Gastrocnemius medialis (tissue), 4 donors: ENCODE measurements at regions not wholly inside any gene's neighbourhood (a gene's known extent, or its start where the extent isn't known, plus 50 kb on each side); places are given as distances from the start of the nearest gene placed in this dataset.

Experiments
- POLR2A ChIP-seq, 2 donors: fragments of 450-650 bp; IDR thresholded peaks; one replicate each; pipeline ENCODE4 v1.6.1; 2017; ENCODE audit warnings: antibody characterized with exemption in 2 of 2, mild to moderate bottlenecking in 2 of 2, moderate library complexity in 2 of 2
- TF ChIP-seq, protein P1 (sequence below), 5 experiments: fragments of 450-650 bp in 3 of 5; fragments of 200-600 bp in 2 of 5; sonication (generic) in 2 of 5; IDR thresholded peaks in 4 of 5; conservative IDR thresholded peaks in 1 of 5; 1 replicate in 4 of 5; 2 replicates in 1 of 5; pipeline ENCODE4 v1.5.1; 2016 to 2019; ENCODE audit warnings: antibody characterized with exemption in 5 of 5, mild to moderate bottlenecking in 3 of 5, moderate library complexity in 3 of 5

DNA sequence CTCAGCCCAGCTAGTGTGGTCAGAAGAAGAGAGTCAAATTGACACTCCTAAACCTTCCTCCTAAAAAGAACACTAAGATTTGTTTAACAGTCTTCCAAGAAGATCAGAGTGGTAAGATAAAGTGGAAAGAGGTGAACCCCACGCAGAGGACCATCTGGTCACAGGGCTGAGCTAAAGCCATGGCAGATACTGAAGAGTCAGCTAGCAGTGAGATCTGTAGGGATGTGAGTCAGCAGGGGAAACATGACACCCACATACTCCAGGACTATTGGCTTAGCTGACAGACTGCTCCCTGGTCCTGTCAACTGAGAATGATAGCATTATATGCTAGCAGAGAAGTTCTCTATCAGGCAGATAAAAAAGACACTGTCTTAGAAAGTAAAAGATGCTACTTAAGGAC, 269.4 kb upstream of the ALG10 start:
- TF ChIP-seq POLR2A (IDR thresholded peaks at IDR 0.05) = no peak
- TF ChIP-seq, protein P1, sequence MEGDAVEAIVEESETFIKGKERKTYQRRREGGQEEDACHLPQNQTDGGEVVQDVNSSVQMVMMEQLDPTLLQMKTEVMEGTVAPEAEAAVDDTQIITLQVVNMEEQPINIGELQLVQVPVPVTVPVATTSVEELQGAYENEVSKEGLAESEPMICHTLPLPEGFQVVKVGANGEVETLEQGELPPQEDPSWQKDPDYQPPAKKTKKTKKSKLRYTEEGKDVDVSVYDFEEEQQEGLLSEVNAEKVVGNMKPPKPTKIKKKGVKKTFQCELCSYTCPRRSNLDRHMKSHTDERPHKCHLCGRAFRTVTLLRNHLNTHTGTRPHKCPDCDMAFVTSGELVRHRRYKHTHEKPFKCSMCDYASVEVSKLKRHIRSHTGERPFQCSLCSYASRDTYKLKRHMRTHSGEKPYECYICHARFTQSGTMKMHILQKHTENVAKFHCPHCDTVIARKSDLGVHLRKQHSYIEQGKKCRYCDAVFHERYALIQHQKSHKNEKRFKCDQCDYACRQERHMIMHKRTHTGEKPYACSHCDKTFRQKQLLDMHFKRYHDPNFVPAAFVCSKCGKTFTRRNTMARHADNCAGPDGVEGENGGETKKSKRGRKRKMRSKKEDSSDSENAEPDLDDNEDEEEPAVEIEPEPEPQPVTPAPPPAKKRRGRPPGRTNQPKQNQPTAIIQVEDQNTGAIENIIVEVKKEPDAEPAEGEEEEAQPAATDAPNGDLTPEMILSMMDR (IDR thresholded peaks at IDR 0.05 in 4 of 5, conservative IDR thresholded peaks at IDR 0.05 in 1 of 5) = no peak
